ENCODE measurements at regions not wholly inside any gene's neighbourhood (a gene's known extent, or its start where the extent isn't known, plus 50 kb on each side); places are given as distances from the start of the nearest gene placed in this dataset.

DNA sequence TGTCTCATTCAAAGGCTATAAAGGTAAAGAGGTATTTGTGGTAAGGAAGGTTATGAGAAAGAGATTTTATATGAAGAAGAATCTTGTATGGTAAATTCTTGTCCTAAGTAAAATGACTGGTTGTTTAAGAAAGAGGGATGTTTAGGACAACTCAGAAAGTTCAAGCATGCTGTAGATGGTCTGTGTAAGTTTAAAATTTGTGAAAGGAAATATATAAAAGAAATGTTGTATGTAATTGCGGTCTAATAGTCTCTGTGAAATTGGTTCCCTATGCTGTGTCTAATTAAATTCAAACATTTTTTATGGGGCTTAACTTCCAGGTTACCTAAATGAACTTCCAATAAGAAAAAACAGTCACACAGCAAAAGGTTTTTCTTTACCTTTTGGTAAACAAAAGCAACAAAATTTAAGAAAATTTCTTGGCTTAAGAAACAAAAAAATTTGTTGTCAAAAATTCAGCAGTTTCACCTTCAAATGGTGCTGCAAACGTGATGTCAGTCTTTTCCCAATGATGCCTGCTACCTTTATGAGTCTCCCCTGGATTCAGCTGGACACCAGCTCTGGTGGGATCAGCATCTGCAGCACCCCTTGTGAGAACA lies 83.0 kb upstream of the FCN1 start:
- no peak for DNase-seq
- no peaks in the 10 kb centered on the region for H3K36me3 ChIP-seq
- H3K9me3 ChIP-seq (ENCODE audit: severe bottlenecking), result peaks cover 36% of the 10 kb centered on the region
- no peak overlapping the region for H3K27ac ChIP-seq
- TF ChIP-seq CTCF (IDR thresholded peaks at IDR 0.05; ENCODE audit: low read depth, low read length), result no peak
- H3K27me3 ChIP-seq (ENCODE audit: insufficient read depth, low read depth, severe bottlenecking), result no peaks in the 10 kb centered on the region
- no peak overlapping the region for H3K4me3 ChIP-seq (ENCODE audit: low read depth, low read length)

DNA sequence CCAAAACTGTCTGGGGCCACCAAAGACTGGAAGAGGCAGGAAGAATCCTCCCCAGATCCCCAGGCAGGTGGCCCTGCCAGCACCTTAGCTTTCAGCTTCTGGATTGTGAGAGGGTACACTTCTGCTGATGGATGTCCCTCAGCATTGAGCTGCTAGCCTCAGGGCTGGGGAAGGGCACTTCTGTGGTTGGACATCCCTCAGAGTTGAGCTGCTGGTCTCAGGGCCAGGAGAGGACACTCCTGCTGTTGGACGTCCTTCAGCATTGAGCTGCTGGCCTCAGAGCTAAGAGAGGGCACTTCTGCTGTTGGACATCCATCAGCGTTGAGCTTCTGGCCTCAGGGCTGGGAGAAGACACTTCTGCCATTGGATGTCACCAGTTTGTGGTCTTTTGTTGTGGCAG lies 83.8 kb upstream of the FCN1 start:
- H3K4me3 ChIP-seq (ENCODE audit: low read depth, low read length), result no peak overlapping the region
- peaks cover 36% of the 10 kb centered on the region for H3K9me3 ChIP-seq (ENCODE audit: severe bottlenecking)
- no peaks in the 10 kb centered on the region for H3K36me3 ChIP-seq
- H3K27me3 ChIP-seq (ENCODE audit: insufficient read depth, low read depth, severe bottlenecking), result no peaks in the 10 kb centered on the region
- no peak for DNase-seq
- H3K27ac ChIP-seq, result no peak overlapping the region
- TF ChIP-seq CTCF (IDR thresholded peaks at IDR 0.05; ENCODE audit: low read depth, low read length), result no peak

DNA sequence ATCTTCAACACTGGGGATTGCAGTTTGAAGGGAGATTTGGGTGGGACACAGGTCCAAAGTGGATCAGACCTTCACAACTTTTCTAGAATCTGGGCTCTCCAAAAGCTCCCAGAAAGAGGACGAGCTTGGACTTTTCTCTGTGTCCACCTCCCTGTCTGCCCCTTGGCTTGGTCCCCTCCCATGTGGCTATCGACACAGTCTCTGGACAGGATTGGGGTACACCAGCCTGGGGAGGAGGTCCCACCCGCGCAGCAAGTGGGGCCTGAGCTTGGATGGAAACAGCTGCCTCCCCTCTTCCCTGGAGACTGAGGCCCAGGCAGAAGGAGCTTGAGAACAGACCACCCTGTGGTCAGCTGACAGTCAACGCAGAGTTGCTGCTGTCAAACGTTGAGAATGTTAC lies 84.6 kb upstream of the FCN1 start:
- Histone ChIP-seq H3K36me3 (no peaks in the 10 kb centered on the region), H3K27me3 (ENCODE audit: insufficient read depth, low read depth, severe bottlenecking) (no peaks in the 10 kb centered on the region), H3K27ac (no peak overlapping the region), H3K9me3 (ENCODE audit: severe bottlenecking) (peaks cover 36% of the 10 kb centered on the region), H3K4me3 (ENCODE audit: low read depth, low read length) (no peak overlapping the region)
- DNase-seq, result no peak
- no peak for TF ChIP-seq CTCF (IDR thresholded peaks at IDR 0.05; ENCODE audit: low read depth, low read length)

DNA sequence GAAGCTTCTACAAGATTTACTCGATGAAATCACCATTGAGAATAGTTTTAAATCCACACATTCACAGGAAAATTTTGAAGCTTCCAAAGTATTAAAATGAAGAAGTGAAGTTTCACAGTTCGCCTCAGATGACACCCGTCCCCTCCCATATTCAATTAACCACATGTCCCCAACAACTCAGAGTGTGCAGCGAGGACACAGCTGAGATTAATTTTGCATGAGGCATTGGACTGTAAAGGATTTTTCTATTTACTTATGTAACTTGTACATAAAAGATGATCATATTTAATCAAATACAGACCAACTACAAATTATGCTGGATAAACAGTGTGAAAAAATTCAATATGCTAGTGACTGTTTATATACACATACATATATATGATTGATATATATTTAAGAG lies 84.7 kb upstream of the OLFM1 start:
- Histone ChIP-seq H3K36me3 (no peaks in the 10 kb centered on the region), H3K27me3 (ENCODE audit: insufficient read depth, low read depth, severe bottlenecking) (no peaks in the 10 kb centered on the region), H3K4me3 (ENCODE audit: low read depth, low read length) (no peak overlapping the region), H3K27ac (no peak overlapping the region), H3K9me3 (ENCODE audit: severe bottlenecking) (peaks cover 36% of the 10 kb centered on the region)
- TF ChIP-seq CTCF (IDR thresholded peaks at IDR 0.05; ENCODE audit: low read depth, low read length), result no peak
- no peak for DNase-seq

DNA sequence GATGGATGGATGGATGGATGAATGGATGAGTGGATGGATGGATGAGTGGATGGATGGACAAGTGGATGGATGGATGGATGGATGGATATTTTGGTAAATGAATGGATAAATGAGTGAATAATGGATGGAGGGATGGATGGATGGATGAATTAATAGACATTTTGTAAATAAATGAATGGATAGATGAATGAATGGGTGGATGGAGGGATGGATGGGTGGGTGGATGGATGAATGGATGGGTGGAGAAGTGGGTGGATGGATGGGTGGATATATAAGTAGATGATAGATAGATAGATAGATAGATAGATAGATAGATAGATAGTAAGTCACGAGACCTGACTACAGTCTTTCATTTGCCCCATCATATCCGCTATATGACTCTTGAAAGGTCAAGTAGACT lies 82.7 kb upstream of the OLFM1 start:
- no peak for TF ChIP-seq CTCF (IDR thresholded peaks at IDR 0.05; ENCODE audit: low read depth, low read length)

DNA sequence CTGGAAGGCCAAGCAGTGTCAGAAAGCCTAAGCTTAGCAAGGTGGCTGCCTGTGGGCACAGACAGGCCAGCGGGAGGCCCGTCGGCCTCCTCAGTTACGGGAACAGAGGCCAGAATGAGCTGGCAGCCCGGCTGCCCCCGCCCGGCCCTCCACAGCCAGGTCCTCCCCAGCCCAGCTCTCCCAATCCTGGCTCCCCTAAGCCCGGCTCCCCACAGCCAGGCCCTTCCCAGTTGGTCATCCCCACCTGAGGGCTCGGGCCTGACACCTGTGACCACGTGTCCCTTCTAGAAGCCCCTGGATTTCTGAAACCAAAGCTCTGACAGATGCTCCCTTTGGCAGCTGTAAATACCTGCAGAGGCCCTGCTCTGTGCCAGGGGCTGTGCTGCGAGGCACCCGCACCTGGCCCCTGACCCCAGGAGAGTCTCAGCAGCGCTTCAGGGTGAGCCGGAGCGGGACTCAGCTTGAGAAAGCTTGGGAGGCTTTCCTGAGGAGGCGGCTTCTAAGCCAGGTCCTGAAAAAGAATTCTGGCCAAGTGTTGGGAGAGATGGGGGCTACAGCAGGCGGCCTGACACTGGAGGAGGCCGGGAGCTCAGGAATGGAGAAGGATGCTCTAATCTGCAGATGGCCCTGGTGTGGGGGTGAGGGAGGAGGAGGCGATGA lies 80.4 kb upstream of the OLFM1 start:
- H3K36me3 ChIP-seq, result no peaks in the 10 kb centered on the region
- no peak overlapping the region for H3K27ac ChIP-seq
- H3K9me3 ChIP-seq (ENCODE audit: severe bottlenecking), result peaks cover 6% of the 10 kb centered on the region
- no peak for TF ChIP-seq CTCF (IDR thresholded peaks at IDR 0.05; ENCODE audit: low read depth, low read length)
- H3K4me3 ChIP-seq (ENCODE audit: low read depth, low read length), result no peak overlapping the region
- no peak for DNase-seq
- no peaks in the 10 kb centered on the region for H3K27me3 ChIP-seq (ENCODE audit: insufficient read depth, low read depth, severe bottlenecking)

More for the DNA sequence above, 82.7 kb upstream of the OLFM1 start:
- no peaks in the 10 kb centered on the region for H3K36me3 ChIP-seq
- H3K27ac ChIP-seq, result no peak overlapping the region
- no peaks in the 10 kb centered on the region for H3K27me3 ChIP-seq (ENCODE audit: insufficient read depth, low read depth, severe bottlenecking)
- peaks cover 28% of the 10 kb centered on the region for H3K9me3 ChIP-seq (ENCODE audit: severe bottlenecking)
- no peak for DNase-seq
- H3K4me3 ChIP-seq (ENCODE audit: low read depth, low read length), result no peak overlapping the region
